Small intestine (tissue), 7 donors: ENCODE measurements at regions not wholly inside any gene's neighbourhood (a gene's known extent, or its start where the extent isn't known, plus 50 kb on each side); places are given as distances from the start of the nearest gene placed in this dataset.

Experiments
- DNase-seq, 2 donors: peaks; one replicate each; pipeline versions ENCODE4 v3.0.0 to v3.0.0-alpha.2; 2013
- FAIRE-seq: peaks from 2 replicates; lab custom pipeline; 2012; peaks lifted over from hg19 to GRCh38; lab: Jason Lieb, UNC
- H3K27ac ChIP-seq, 3 donors: one replicate each; pipeline ENCODE4 v1.5.1; 2013; ENCODE audit warnings: low read length in 2 of 3, mild to moderate bottlenecking in 2 of 3, control low read depth in 1 of 3, inconsistent platforms in 1 of 3, low read depth in 1 of 3, moderate library complexity in 1 of 3
- H3K27me3 ChIP-seq, 3 donors: one replicate each; pipeline ENCODE4 v1.6.1; 2013; ENCODE audit warnings: low read length in 3 of 3, inconsistent platforms in 1 of 3; ENCODE audit not compliant: control insufficient read depth in 3 of 3, insufficient read depth in 3 of 3
- H3K36me3 ChIP-seq, 3 donors: one replicate each; pipeline ENCODE4 v1.6.1; 2013; ENCODE audit warnings: low read length in 3 of 3, inconsistent platforms in 1 of 3, low read depth in 1 of 3, mild to moderate bottlenecking in 1 of 3, moderate library complexity in 1 of 3; ENCODE audit not compliant: control insufficient read depth in 3 of 3, insufficient read depth in 2 of 3
- H3K4me1 ChIP-seq, 3 donors: one replicate each; pipeline ENCODE4 v1.6.1; 2013; ENCODE audit warnings: low read length in 2 of 3, inconsistent platforms in 1 of 3, low read depth in 1 of 3, mild to moderate bottlenecking in 1 of 3, moderate library complexity in 1 of 3; ENCODE audit not compliant: control insufficient read depth in 3 of 3, insufficient read depth in 2 of 3
- H3K4me3 ChIP-seq, 3 donors: one replicate each; pipeline ENCODE4 v1.5.1; 2013; ENCODE audit warnings: low read length in 3 of 3, control low read depth in 1 of 3, inconsistent platforms in 1 of 3, low read depth in 1 of 3, mild to moderate bottlenecking in 1 of 3, moderate library complexity in 1 of 3
- H3K9me3 ChIP-seq, 2 donors: one replicate each; pipeline ENCODE4 v1.6.1; 2013; ENCODE audit warnings: low read depth in 1 of 2, low read length in 1 of 2; ENCODE audit not compliant: control insufficient read depth in 2 of 2, insufficient read depth in 1 of 2
- WGBS, 3 donors: extraction: QIAGEN DNeasy Blood & Tissue Kit; methylation state at CpG; one replicate each; pipeline ENCODE4 v1.1.7; 2013; 5-methylcytosine and 5-hydroxymethylcytosine counted together
- donor health status: healthy with polysubstance abuse.
- donor health status: control.
- donor health status: control.
- donor health status: Bipolar disorder and iron deficiency.
- donor health status: healthy.

- Histone ChIP-seq H3K9me3 (no peaks in the 10 kb centered on the region), H3K27me3 (no peaks in the 10 kb centered on the region), H3K4me1 (no peaks in the 10 kb centered on the region), H3K4me3 (no peak overlapping the region), H3K36me3 (no peaks in the 10 kb centered on the region), H3K27ac (no peak overlapping the region)
- FAIRE-seq (no peak), DNase-seq (no peak)
- WGBS, 3 donors: 55 to 65% (median 61%) methylated on average over 4 of the region's 4 CpGs
These were observed 56.2 kb upstream of the CCDC160 start for GRCh38 chrX:134180601-134181274.

- Histone ChIP-seq H3K4me1 (no peaks in the 10 kb centered on the region), H3K9me3 (no peaks in the 10 kb centered on the region), H3K4me3 (no peak overlapping the region), H3K27me3 (no peaks in the 10 kb centered on the region), H3K36me3 (no peaks in the 10 kb centered on the region), H3K27ac (no peak overlapping the region)
- WGBS, 3 donors: 67 to 70% (median 67%) methylated on average over 2 of the region's 2 CpGs
- no peak for DNase-seq
- FAIRE-seq: no peak
These were observed 55.7 kb upstream of the CCDC160 start for GRCh38 chrX:134181275-134181660.

GRCh38 chrX:134183665-134184064 lies 53.3 kb upstream of the CCDC160 start:
- H3K9me3 ChIP-seq: no peaks in the 10 kb centered on the region
- 81 to 89% (median 83%) methylated on average over 6 of the region's 6 CpGs for WGBS, 3 donors
- no peaks in the 10 kb centered on the region for H3K27me3 ChIP-seq
- H3K4me1 ChIP-seq: no peaks in the 10 kb centered on the region
- FAIRE-seq (no peak), DNase-seq (no peak)
- no peak overlapping the region for H3K27ac ChIP-seq
- H3K4me3 ChIP-seq: no peak overlapping the region
- no peaks in the 10 kb centered on the region for H3K36me3 ChIP-seq

GRCh38 chrX:134184936-134185335 lies 52.0 kb upstream of the CCDC160 start:
- DNase-seq: no peak
- Histone ChIP-seq H3K9me3 (no peaks in the 10 kb centered on the region), H3K4me1 (no peaks in the 10 kb centered on the region), H3K27ac (no peak overlapping the region), H3K27me3 (no peaks in the 10 kb centered on the region), H3K4me3 (no peak overlapping the region), H3K36me3 (no peaks in the 10 kb centered on the region)
- FAIRE-seq: no peak
- WGBS, 3 donors: 37 to 80% (median 70%) methylated on average over 1 of the region's 1 CpG

- Histone ChIP-seq H3K9me3 (no peaks in the 10 kb centered on the region), H3K27ac (no peak overlapping the region), H3K27me3 (no peaks in the 10 kb centered on the region), H3K36me3 (no peaks in the 10 kb centered on the region), H3K4me3 (no peak overlapping the region), H3K4me1 (no peaks in the 10 kb centered on the region)
- WGBS, 3 donors: 31 to 39% (median 34%) methylated on average over 8 of the region's 8 CpGs
- DNase-seq (peak; percentile 3 to 52), FAIRE-seq (no peak)
These were observed 50.4 kb upstream of the CCDC160 start for GRCh38 chrX:134186362-134187121.
